Activated T-cell treated with anti-CD3 and anti-CD28 coated beads, Interleukin-2, amount 50 U/mL, for 72 hours (primary cell): ENCODE measurements at regions not wholly inside any gene's neighbourhood (a gene's known extent, or its start where the extent isn't known, plus 50 kb on each side); places are given as distances from the start of the nearest gene placed in this dataset.

Experiments
- ATAC-seq, 2 donors: fragments of 150-1000 bp; cut with Tn5 transposase; replicated peaks in 1 of 2; 2 replicates each; pipeline ENCODE4 v1.10.0; 2021; ENCODE audit warnings: moderate library complexity in 2 of 2, mild to moderate bottlenecking in 1 of 2
- DNase-seq, 2 donors: peaks; one replicate each; pipeline ENCODE4 v3.0.0; 2021 to 2022; ENCODE audit warnings: mixed read lengths in 1 of 2
- H3K27ac Mint-ChIP-seq: one replicate; pipeline ENCODE4 v1.8.0; 2022; ENCODE audit warnings: mild to moderate bottlenecking, moderate library complexity, mixed read lengths
- H3K27me3 Mint-ChIP-seq: one replicate; pipeline ENCODE4 v1.8.0; 2022; ENCODE audit warnings: low read depth, mixed read lengths
- H3K36me3 Mint-ChIP-seq, 2 donors: one replicate each; pipeline ENCODE4 v1.8.0; 2022; ENCODE audit warnings: mixed read lengths in 2 of 2, mild to moderate bottlenecking in 1 of 2; ENCODE audit not compliant: insufficient read depth in 2 of 2
- H3K4me1 Mint-ChIP-seq: one replicate; pipeline ENCODE4 v1.8.0; 2022; ENCODE audit warnings: low read depth, mixed read lengths
- H3K4me3 Mint-ChIP-seq, 2 donors: one replicate each; pipeline ENCODE4 v1.8.0; 2022; ENCODE audit warnings: mild to moderate bottlenecking in 2 of 2, mixed read lengths in 2 of 2, moderate library complexity in 2 of 2
- H3K9me3 Mint-ChIP-seq, 2 donors: one replicate each; pipeline ENCODE4 v1.8.0; 2022; ENCODE audit warnings: mixed read lengths in 2 of 2

- Mint-ChIP-seq H3K4me3 (no peak overlapping the region), H3K27ac (no peak overlapping the region), H3K36me3 (no peaks in the 10 kb centered on the region), H3K4me1 (peaks cover 7% of the 10 kb centered on the region), H3K27me3 (peaks cover 66% of the 10 kb centered on the region), H3K9me3 (no peaks in the 10 kb centered on the region)
- ATAC-seq (no peak), DNase-seq (no peak)
Observed at GRCh38 chr6:169832247-169832948, 81.0 kb downstream of the ERMARD start.

DNA sequence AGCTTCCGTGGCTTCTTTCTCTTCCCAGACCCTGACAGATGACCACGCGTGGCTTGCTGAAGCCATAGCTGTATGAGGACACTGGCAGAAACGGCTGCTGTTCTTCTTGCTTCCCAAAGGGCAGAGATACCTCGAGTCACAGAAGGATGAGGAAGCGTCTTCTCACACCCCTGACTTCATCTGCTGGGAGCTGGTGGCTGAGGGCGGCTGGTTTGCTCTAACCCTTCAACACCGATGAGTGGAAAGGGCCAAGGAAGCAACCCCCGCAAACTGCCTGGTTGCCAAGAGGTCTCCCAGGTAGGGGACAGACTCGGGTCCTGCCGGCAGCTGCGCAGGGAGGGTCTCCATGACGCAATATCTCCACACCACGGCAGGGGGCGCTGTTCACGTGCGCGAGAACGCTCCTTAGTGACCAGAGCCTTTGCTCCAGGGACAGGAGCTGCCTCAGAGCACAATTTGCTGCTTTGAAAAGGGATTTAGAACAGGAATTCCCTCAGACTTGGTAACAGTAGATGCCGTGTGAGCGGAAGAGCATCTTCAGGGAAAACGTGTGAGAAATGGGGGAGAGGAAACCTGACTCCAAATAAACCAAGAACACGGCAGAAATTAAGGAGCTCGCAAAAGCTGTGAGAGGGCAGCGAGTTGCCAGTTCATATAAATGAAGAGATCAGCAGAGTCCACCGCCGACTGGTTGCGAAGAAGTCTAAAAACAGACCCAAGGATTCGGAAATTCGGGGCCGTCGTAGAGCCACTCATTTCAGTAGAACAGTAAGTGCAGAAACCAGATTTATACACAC lies 80.2 kb downstream of the ERMARD start:
- Mint-ChIP-seq H3K9me3 (peaks cover 0 to 4% of the 10 kb centered on the region in 2 donors), H3K27me3 (peaks cover 65% of the 10 kb centered on the region), H3K4me1 (peaks cover 7% of the 10 kb centered on the region), H3K4me3 (no peak overlapping the region), H3K36me3 (no peaks in the 10 kb centered on the region), H3K27ac (no peak overlapping the region)
- ATAC-seq (peak; percentile 72), DNase-seq (peak; percentile 69 to 83)
